Activated CD8-positive, alpha-beta T cell treated with anti-CD3 and anti-CD28 coated beads for 36 hours (primary cell): ENCODE measurements at regions not wholly inside any gene's neighbourhood (a gene's known extent, or its start where the extent isn't known, plus 50 kb on each side); places are given as distances from the start of the nearest gene placed in this dataset.

Source experiments
- ATAC-seq: fragments of 200-7000 bp; cut with Tn5 transposase; one replicate; pipeline ENCODE4 v1.10.0; 2021; ENCODE audit warnings: mild to moderate bottlenecking, moderate library complexity
- CTCF ChIA-PET: fragments of 350-600 bp; sonication (Branson Sonifier 250); formaldehyde crosslinking; loops from one replicate; lab custom pipeline; 2021; ENCODE audit warnings: antibody characterized with exemption; lab: Charles Lee
- POLR2A ChIA-PET: fragments of 350-600 bp; sonication (Branson Sonifier 250); formaldehyde crosslinking; loops from one replicate; lab custom pipeline; 2021; ENCODE audit warnings: antibody characterized with exemption; lab: Charles Lee
- DNase-seq: peaks from one replicate; pipeline ENCODE4 v3.0.0-alpha.2; 2020
- H3K27ac Mint-ChIP-seq: one replicate; pipeline ENCODE4 v1.8.0; 2021; ENCODE audit warnings: mild to moderate bottlenecking, mixed read lengths
- H3K27me3 Mint-ChIP-seq: one replicate; pipeline ENCODE4 v1.8.0; 2021; ENCODE audit warnings: mixed read lengths
- H3K36me3 Mint-ChIP-seq: one replicate; pipeline ENCODE4 v1.8.0; 2021; ENCODE audit warnings: low read depth, mixed read lengths
- H3K4me1 Mint-ChIP-seq: one replicate; pipeline ENCODE4 v1.8.0; 2021; ENCODE audit warnings: low read depth, mixed read lengths
- H3K4me3 Mint-ChIP-seq: one replicate; pipeline ENCODE4 v1.8.0; 2021; ENCODE audit warnings: mild to moderate bottlenecking, moderate library complexity, mixed read lengths
- H3K9me3 Mint-ChIP-seq: one replicate; pipeline ENCODE4 v1.8.0; 2021; ENCODE audit warnings: mixed read lengths
- CTCF ChIP-seq: fragments of 200-600 bp; IDR thresholded peaks from one replicate; pipeline ENCODE4 v1.8.0; 2022; ENCODE audit warnings: antibody characterized with exemption, mild to moderate bottlenecking
- intact Hi-C: fragments of 100-400 bp; cut with micrococcal nuclease; formaldehyde crosslinking; loops from one replicate; pipeline ENCODE4 v1.10.0; 2022

GRCh38 chr14:86954623-86955022, 1038.4 kb downstream of the GALC start:
- no peak overlapping the region for H3K27ac Mint-ChIP-seq
- H3K4me3 Mint-ChIP-seq, result no peak overlapping the region

DNA sequence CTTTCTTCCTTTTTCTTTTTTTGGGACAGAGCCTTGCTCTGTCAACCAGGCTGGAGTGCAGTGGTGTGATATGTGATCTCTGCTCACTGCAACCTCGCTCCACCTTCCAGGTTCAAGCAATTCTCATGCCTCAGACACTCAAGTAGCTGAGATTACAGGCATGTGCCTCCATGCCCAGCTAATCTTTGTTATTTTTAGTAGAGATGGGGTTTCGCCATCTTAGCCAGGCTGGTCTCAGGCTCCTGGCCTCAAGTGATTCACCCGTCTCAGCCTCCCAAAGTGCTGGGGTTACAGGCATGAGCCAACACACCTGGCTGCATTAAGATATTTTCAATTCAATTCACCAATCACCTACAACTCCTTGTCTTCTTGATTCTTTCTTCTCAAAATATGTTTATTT, 1046.5 kb downstream of the GALC start:
- Mint-ChIP-seq H3K27ac (no peak overlapping the region), H3K4me1 (no peaks in the 10 kb centered on the region), H3K4me3 (no peak overlapping the region), H3K9me3 (no peaks in the 10 kb centered on the region), H3K27me3 (no peaks in the 10 kb centered on the region), H3K36me3 (no peaks in the 10 kb centered on the region)
- POLR2A ChIA-PET, result no interaction called here
- TF ChIP-seq CTCF, result no peak
- DNase-seq (no peak), ATAC-seq (no peak)
- CTCF ChIA-PET, result no interaction called here
- intact Hi-C loops, result no loop called here

More at GRCh38 chr14:86954623-86955022, 1038.4 kb downstream of the GALC start:
- Mint-ChIP-seq H3K4me1 (no peaks in the 10 kb centered on the region), H3K9me3 (peaks cover 5% of the 10 kb centered on the region), H3K36me3 (no peaks in the 10 kb centered on the region), H3K27me3 (no peaks in the 10 kb centered on the region)
- DNase-seq, result no peak
- CTCF ChIA-PET, result no interaction called here
- POLR2A ChIA-PET, result no interaction called here
- TF ChIP-seq CTCF, result no peak
- intact Hi-C loops, result no loop called here
- no peak for ATAC-seq

DNA sequence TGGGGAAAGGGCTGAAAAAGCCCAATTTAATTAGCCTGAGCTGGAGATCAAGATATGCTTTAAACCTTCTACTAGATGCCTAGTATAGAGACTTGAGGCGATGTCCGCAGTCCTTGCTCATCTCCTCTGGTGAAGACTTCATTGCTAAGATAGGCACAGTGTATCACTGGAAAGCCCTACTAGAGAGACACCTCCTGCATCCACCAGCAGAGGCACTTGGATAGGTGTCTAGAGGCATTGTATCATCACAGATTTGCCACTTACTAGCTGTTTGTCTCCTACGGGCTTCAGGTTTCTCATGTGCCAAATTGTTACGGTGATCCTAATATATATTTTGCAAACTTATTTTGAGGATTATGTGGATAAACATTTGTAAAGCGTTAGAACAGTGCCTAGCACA, 1048.5 kb downstream of the GALC start:
- no peak for TF ChIP-seq CTCF
- intact Hi-C loops, result no loop called here
- Mint-ChIP-seq H3K27me3 (no peaks in the 10 kb centered on the region), H3K4me1 (no peaks in the 10 kb centered on the region), H3K36me3 (no peaks in the 10 kb centered on the region), H3K9me3 (no peaks in the 10 kb centered on the region), H3K4me3 (no peak overlapping the region), H3K27ac (no peak overlapping the region)
- ChIA-PET POLR2A (no interaction called here), CTCF (no interaction called here)
- DNase-seq (no peak), ATAC-seq (no peak)

GRCh38 chr14:86943391-86944365, 1049.3 kb downstream of the GALC start:
- no peaks in the 10 kb centered on the region for H3K9me3 Mint-ChIP-seq
- POLR2A ChIA-PET, result no interaction called here
- no peak overlapping the region for H3K27ac Mint-ChIP-seq
- no peaks in the 10 kb centered on the region for H3K36me3 Mint-ChIP-seq
- no peak for TF ChIP-seq CTCF
- DNase-seq, result no peak
- H3K27me3 Mint-ChIP-seq, result no peaks in the 10 kb centered on the region
- intact Hi-C loops, result no loop called here
- ATAC-seq, result no peak
- H3K4me1 Mint-ChIP-seq, result no peaks in the 10 kb centered on the region
- H3K4me3 Mint-ChIP-seq, result no peak overlapping the region
- CTCF ChIA-PET, result no interaction called here

DNA sequence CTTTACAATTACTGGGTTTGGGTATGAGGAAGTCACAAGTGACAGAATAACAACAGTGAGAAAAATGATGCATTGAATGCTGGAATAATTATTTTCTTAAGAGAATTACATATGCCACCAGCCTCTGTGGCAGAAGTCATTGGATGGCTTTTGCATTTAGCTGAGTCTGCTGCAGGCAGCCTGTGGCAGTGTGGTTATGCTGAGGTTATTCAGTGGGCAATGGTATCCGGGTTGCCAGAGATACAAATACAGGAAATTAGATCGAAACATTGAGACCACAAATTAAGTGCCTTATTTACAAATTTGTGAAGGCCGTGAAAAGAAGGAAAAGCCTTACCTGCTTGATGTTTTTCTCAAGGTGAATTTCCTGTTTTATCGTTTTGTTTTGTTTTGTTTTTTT, 1050.0 kb downstream of the GALC start:
- DNase-seq (no peak), ATAC-seq (no peak)
- Mint-ChIP-seq H3K4me3 (no peak overlapping the region), H3K36me3 (no peaks in the 10 kb centered on the region), H3K27ac (no peak overlapping the region), H3K4me1 (no peaks in the 10 kb centered on the region), H3K9me3 (peaks cover 2% of the 10 kb centered on the region), H3K27me3 (no peaks in the 10 kb centered on the region)
- intact Hi-C loops, result no loop called here
- TF ChIP-seq CTCF, result no peak
- ChIA-PET CTCF (no interaction called here), POLR2A (no interaction called here)
